ENCODE measurements at regions not wholly inside any gene's neighbourhood (a gene's known extent, or its start where the extent isn't known, plus 50 kb on each side); places are given as distances from the start of the nearest gene placed in this dataset.

- no peak overlapping the region for H3K4me3 ChIP-seq (ENCODE audit: low read depth, low read length)
- DNase-seq (ENCODE audit: low read depth) = no peak
- TF ChIP-seq CTCF (IDR thresholded peaks at IDR 0.05; ENCODE audit: low read depth, low read length, missing control alignments) = no peak
- in situ Hi-C loops (cut with HindIII; ENCODE audit: low sequenced_read_pairs) = no loop called here
These were observed 77.0 kb upstream of the NT5E start for GRCh38 chr6:85372915-85373270.

GRCh38 chr6:85372188-85372914 is 77.5 kb upstream of the NT5E start:
- H3K4me3 ChIP-seq (ENCODE audit: low read depth, low read length) = no peak overlapping the region
- in situ Hi-C loops (cut with HindIII; ENCODE audit: low sequenced_read_pairs) = no loop called here
- DNase-seq (ENCODE audit: low read depth) = no peak
- TF ChIP-seq CTCF (IDR thresholded peaks at IDR 0.05; ENCODE audit: low read depth, low read length, missing control alignments) = no peak

GRCh38 chr6:85368631-85369030 is 81.3 kb upstream of the NT5E start:
- no peak for TF ChIP-seq CTCF (IDR thresholded peaks at IDR 0.05; ENCODE audit: low read depth, low read length, missing control alignments)
- H3K4me3 ChIP-seq (ENCODE audit: low read depth, low read length) = no peak overlapping the region
- in situ Hi-C loops (cut with HindIII; ENCODE audit: low sequenced_read_pairs) = no loop called here
- DNase-seq (ENCODE audit: low read depth) = no peak

- no peak overlapping the region for H3K4me3 ChIP-seq (ENCODE audit: low read depth, low read length)
- no peak for DNase-seq (ENCODE audit: low read depth)
- in situ Hi-C loops (cut with HindIII; ENCODE audit: low sequenced_read_pairs) = no loop called here
- no peak for TF ChIP-seq CTCF (IDR thresholded peaks at IDR 0.05; ENCODE audit: low read depth, low read length, missing control alignments)
These were observed 85.5 kb upstream of the NT5E start for GRCh38 chr6:85364344-85364743.

- in situ Hi-C loops (cut with HindIII; ENCODE audit: low sequenced_read_pairs) = no loop called here
- H3K4me3 ChIP-seq (ENCODE audit: low read depth, low read length) = no peak overlapping the region
- no peak for TF ChIP-seq CTCF (IDR thresholded peaks at IDR 0.05; ENCODE audit: low read depth, low read length, missing control alignments)
- no peak for DNase-seq (ENCODE audit: low read depth)
These were observed 86.0 kb upstream of the NT5E start for GRCh38 chr6:85363870-85364269.

- in situ Hi-C loops (cut with HindIII; ENCODE audit: low sequenced_read_pairs) = no loop called here
- TF ChIP-seq CTCF (IDR thresholded peaks at IDR 0.05; ENCODE audit: low read depth, low read length, missing control alignments) = no peak
- DNase-seq (ENCODE audit: low read depth) = peak; percentile 34
- no peak overlapping the region for H3K4me3 ChIP-seq (ENCODE audit: low read depth, low read length)
These were observed 87.1 kb upstream of the NT5E start for GRCh38 chr6:85362652-85363310.

All from astrocyte of the cerebellum (primary cell).